ENCODE measurements at regions not wholly inside any gene's neighbourhood (a gene's known extent, or its start where the extent isn't known, plus 50 kb on each side); places are given as distances from the start of the nearest gene placed in this dataset.

GRCh38 chr9:80518441-80518840, 946.7 kb downstream of the TLE4 start:
- POLR2A ChIA-PET = no interaction called here
- no peak for TF ChIP-seq CTCF (IDR thresholded peaks at IDR 0.05; ENCODE audit: insufficient read depth, low read length, missing control alignments)
- DNase-seq (ENCODE audit: low read depth, low spot score) = no peak
- CTCF ChIA-PET = no interaction called here
- no peak overlapping the region for H3K4me3 ChIP-seq (ENCODE audit: low read depth, low read length)

- H3K4me3 ChIP-seq (ENCODE audit: low read depth, low read length) = no peak overlapping the region
- POLR2A ChIA-PET = no interaction called here
- CTCF ChIA-PET = no interaction called here
These were observed 944.9 kb downstream of the TLE4 start for GRCh38 chr9:80516679-80517078.

GRCh38 chr9:80509358-80509757, 937.6 kb downstream of the TLE4 start:
- ChIA-PET POLR2A (no interaction called here), CTCF (no interaction called here)
- TF ChIP-seq CTCF (IDR thresholded peaks at IDR 0.05; ENCODE audit: insufficient read depth, low read length, missing control alignments) = no peak
- no peak overlapping the region for H3K4me3 ChIP-seq (ENCODE audit: low read depth, low read length)
- no peak for DNase-seq (ENCODE audit: low read depth, low spot score)

More at GRCh38 chr9:80516679-80517078, 944.9 kb downstream of the TLE4 start:
- no peak for DNase-seq (ENCODE audit: low read depth, low spot score)
- no peak for TF ChIP-seq CTCF (IDR thresholded peaks at IDR 0.05; ENCODE audit: insufficient read depth, low read length, missing control alignments)

- H3K4me3 ChIP-seq (ENCODE audit: low read depth, low read length) = no peak overlapping the region
- TF ChIP-seq CTCF (IDR thresholded peaks at IDR 0.05; ENCODE audit: insufficient read depth, low read length, missing control alignments) = no peak
- ChIA-PET CTCF (no interaction called here), POLR2A (no interaction called here)
- no peak for DNase-seq (ENCODE audit: low read depth, low spot score)
These were observed 935.8 kb downstream of the TLE4 start for GRCh38 chr9:80507611-80508010.

GRCh38 chr9:80504601-80505230, 933.0 kb downstream of the TLE4 start:
- TF ChIP-seq CTCF (IDR thresholded peaks at IDR 0.05; ENCODE audit: insufficient read depth, low read length, missing control alignments) = no peak
- POLR2A ChIA-PET = no interaction called here
- CTCF ChIA-PET = no interaction called here
- H3K4me3 ChIP-seq (ENCODE audit: low read depth, low read length) = no peak overlapping the region
- DNase-seq (ENCODE audit: low read depth, low spot score) = no peak

- no peak for DNase-seq (ENCODE audit: low read depth, low spot score)
- no peak for TF ChIP-seq CTCF (IDR thresholded peaks at IDR 0.05; ENCODE audit: insufficient read depth, low read length, missing control alignments)
- CTCF ChIA-PET = no interaction called here
- POLR2A ChIA-PET = no interaction called here
- no peak overlapping the region for H3K4me3 ChIP-seq (ENCODE audit: low read depth, low read length)
These were observed 932.0 kb downstream of the TLE4 start for GRCh38 chr9:80503671-80504281.
